Peyer's patch (tissue), 4 donors: ENCODE measurements at regions not wholly inside any gene's neighbourhood (a gene's known extent, or its start where the extent isn't known, plus 50 kb on each side); places are given as distances from the start of the nearest gene placed in this dataset.

Source experiments
- POLR2A ChIP-seq, 2 donors: fragments of 450-650 bp; IDR thresholded peaks; one replicate each; pipeline ENCODE4 v1.5.1; 2017; ENCODE audit warnings: antibody characterized with exemption in 2 of 2, mild to moderate bottlenecking in 2 of 2, moderate library complexity in 2 of 2
- TF ChIP-seq, protein P1 (sequence below), 6 experiments: fragments of 450-650 bp in 4 of 6; fragments of 200-600 bp in 2 of 6; sonication (generic) in 1 of 6; IDR thresholded peaks; one replicate each; pipeline ENCODE4 v1.5.1; 2017 to 2019; ENCODE audit warnings: antibody characterized with exemption in 6 of 6, mild to moderate bottlenecking in 3 of 6, moderate library complexity in 1 of 6

- TF ChIP-seq, protein P1, sequence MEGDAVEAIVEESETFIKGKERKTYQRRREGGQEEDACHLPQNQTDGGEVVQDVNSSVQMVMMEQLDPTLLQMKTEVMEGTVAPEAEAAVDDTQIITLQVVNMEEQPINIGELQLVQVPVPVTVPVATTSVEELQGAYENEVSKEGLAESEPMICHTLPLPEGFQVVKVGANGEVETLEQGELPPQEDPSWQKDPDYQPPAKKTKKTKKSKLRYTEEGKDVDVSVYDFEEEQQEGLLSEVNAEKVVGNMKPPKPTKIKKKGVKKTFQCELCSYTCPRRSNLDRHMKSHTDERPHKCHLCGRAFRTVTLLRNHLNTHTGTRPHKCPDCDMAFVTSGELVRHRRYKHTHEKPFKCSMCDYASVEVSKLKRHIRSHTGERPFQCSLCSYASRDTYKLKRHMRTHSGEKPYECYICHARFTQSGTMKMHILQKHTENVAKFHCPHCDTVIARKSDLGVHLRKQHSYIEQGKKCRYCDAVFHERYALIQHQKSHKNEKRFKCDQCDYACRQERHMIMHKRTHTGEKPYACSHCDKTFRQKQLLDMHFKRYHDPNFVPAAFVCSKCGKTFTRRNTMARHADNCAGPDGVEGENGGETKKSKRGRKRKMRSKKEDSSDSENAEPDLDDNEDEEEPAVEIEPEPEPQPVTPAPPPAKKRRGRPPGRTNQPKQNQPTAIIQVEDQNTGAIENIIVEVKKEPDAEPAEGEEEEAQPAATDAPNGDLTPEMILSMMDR (IDR thresholded peaks at IDR 0.05), result no peak
- no peak for TF ChIP-seq POLR2A (IDR thresholded peaks at IDR 0.05)
Measured at GRCh38 chr13:106967391-106967790, 399.5 kb upstream of the ARGLU1 start.
